HG03520 (cell line): ENCODE measurements at regions not wholly inside any gene's neighbourhood (a gene's known extent, or its start where the extent isn't known, plus 50 kb on each side); places are given as distances from the start of the nearest gene placed in this dataset.

ENCODE experiments used
- ATAC-seq: cut with Tn5 transposase; IDR thresholded peaks from one replicate; pipeline ENCODE4 v1.9.1; 2021; ENCODE audit warnings: mild to moderate bottlenecking, moderate library complexity; ENCODE audit not compliant: unreplicated experiment

DNA sequence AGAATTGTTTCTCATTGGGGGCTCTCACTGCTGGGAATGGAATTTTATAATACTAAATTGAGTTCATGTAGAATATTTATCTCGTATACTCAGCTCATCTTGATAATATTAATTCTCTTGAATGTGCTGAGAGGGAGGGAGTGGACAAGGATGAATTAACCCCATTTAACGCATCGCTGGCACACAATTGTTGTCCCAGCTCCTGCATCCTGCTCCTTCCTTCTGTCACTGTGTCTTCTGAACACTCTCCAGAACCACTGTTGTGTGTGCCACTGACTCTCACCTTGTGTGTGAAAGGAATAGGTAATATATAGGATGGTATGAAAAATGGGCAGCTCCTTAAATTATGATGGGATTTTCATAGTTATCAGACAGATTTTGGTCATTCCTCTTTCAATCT, 267.3 kb downstream of the MTRR start:
- ATAC-seq: no peak

DNA sequence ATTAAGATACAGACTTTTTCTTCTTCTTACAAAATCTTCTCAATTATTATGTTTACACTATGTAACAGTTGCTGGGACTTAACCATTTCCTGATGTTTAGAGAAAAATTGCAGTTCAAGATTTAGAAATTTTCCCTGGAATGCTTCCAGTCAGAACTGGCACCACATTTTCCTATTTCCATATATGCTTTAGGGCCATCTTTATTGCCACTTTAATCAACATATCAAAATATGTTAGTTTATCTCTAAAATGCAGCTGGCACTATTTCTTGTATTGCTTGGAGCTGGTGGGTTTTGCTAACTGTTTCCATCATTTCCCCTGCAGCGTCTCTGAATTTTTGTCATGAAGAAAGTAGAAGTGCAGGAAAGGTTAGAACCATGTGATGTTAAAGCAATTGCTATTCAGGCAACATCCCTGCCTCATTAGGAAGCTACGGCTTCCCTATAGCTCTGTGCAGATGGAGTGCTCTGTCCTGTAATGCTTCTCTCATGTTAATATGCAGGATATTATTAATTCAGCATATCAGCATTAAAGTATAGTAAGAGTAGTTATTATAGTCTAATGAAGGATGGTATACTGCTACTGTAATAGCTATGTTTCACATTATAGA, 269.1 kb downstream of the MTRR start:
- no peak for ATAC-seq

DNA sequence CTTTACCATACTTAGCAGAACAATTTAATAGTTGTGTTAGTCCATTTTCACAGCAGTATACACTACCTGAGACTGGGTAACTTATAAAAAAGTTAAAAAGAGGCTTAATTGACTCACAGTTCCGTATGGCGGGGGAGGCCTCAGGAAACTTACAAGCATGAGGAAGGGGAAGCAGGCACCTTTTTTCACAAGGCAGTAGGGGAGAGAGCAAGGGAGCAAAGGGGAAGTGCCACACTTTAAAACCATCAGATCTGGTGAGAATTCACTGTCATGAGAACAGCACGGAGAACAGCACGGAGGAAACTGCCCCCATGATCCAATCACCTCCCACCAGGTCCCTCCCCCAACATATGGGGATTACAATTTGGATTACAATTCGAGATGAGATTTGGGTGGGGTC, 269.9 kb downstream of the MTRR start:
- no peak for ATAC-seq

- no peak for ATAC-seq
Measured at GRCh38 chr5:8150791-8151190, 281.8 kb downstream of the MTRR start.

DNA sequence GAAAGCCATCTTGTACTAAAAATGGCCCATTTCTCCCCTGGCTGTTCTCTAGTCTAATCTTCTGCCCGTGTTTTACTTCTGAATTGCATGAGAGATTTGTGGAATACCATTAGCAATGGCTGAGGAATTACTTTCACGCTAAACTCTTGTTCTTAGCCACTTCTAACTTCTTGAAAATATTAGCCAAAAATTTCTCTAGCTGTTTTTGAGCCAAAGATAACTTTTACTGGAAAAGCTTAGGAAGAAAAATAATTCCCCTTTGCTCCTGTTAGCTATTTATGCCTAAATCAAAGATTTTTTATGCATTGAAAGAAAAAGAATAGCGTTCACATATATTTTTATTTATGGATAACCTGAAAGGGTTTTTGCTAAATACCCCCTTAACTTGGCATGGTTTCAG, 287.8 kb downstream of the MTRR start:
- ATAC-seq: no peak

DNA sequence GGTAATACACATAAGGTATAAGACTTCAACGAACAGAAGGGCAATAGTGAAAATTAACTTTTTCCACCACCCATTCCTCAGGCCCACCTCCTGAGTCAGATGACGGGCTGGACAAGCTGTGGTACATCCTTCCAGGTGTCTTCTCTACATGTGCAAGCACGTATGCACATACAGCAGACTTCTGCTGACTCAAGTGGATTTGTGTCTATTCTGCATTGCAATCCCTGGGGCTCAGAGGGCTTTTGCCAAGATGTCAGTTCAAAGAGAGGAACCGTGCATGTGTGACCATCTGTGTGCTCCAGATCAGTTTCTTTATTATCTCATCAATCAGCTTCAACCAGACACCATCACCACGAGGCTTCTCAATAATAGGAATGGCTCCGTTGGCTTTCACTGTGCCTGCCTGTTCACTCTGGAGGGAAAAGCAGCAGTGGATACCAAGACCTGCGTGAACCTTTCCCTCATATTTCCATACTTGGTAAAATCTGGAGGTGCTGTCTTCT, 288.4 kb downstream of the MTRR start:
- ATAC-seq: no peak

DNA sequence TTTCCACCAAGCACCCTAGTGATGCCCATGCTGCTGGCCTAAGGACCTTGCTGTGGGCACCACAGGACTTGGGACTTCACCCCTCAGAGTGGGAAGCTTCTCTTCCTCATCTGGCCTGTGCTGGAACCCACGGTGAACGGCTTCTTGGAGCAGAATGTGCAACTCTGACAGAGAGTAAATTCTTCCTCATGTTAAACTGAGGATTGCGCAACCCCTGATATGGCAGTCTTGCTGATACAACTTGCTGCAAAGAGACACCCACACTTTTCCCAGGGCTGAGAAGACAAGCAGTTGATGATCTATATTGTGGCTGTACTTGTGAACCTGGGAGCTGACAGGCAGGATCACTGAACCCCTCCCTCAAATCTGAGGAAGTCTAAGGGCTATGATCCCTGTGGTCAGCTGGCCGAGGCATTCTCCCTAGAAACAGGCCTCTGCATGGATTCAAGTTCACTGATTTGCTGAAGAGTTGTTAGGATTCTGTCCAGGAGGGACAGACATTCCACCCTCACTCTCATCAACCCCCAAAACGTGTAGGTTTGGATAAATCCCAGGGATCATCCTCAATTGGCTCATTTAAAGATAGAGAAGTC, 307.2 kb downstream of the MTRR start:
- no peak for ATAC-seq

GRCh38 chr5:8184455-8185063, 315.6 kb downstream of the MTRR start:
- ATAC-seq: peak; percentile 84

- ATAC-seq: no peak
Measured at GRCh38 chr5:8185852-8186251, 316.9 kb downstream of the MTRR start.

DNA sequence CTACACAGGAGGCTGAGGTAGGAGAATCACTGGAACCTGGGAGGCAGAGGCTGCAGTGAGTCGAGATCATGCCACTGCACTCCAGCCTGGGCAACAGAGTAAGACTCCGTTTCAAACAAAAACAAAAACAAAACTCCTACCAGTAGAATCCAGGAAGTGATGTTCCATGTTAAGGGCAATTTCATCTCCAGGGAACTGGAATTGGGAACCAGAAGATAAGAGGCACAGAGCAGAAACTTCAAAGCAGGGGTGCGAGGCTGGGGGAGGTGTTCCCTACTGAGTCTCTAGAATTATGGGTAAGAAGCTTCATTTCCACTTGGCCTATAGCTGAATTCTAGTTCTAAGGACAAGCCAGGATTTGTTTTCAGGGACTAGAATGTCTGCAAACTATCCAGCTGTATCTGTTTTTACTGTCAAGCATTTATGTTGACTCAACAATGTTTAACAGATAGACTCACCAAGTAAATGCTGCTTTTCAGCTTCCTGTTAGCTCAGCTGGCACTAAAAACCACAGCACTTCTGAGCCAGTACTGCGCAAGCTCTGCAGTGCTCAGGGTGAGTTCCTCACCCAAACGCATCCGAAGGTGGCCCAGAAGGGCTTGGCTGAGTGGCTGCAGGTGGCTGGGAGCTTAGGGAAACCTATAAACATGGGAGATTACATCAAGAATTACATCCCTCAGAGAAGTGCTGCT, 320.1 kb downstream of the MTRR start:
- no peak for ATAC-seq

DNA sequence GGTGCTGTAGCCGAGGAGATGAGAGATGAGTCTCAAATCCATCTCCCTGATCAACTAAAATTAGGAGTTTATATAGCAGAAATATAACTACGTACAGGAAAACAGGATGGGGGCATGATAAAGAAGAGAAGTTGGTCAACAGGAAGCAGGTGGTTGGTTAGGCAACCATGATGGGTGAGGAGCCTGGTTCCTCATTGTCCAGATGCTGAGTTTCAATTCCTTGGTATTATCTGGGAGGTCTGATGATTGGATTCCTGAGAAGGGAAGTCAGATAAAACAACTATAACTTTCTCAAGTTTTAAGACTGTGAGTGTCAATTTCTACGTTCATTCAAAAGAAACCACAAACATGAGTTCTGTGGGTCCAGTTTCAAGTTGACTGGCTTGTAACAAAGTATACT, 323.9 kb downstream of the MTRR start:
- no peak for ATAC-seq

DNA sequence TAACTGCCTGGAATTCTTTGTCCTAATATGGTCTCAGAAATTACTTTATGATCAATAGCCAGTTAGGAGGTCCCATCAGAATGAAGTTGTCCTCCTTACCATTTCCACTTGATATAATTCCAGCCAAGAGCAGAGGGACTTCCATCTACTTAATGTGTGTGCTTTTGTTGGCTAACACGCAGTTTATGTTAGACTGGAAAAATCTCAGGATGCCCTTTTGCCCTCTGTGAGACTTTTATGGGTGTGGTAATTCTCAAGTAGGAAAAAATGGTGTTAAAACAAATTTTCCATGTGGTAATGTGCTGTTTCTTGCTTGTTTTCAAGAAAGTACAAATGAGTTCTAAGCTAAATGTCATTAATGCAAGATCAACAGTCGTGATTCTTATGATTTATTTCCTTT, 327.1 kb downstream of the MTRR start:
- no peak for ATAC-seq

GRCh38 chr5:8208307-8208706, 339.4 kb downstream of the MTRR start:
- ATAC-seq: no peak

DNA sequence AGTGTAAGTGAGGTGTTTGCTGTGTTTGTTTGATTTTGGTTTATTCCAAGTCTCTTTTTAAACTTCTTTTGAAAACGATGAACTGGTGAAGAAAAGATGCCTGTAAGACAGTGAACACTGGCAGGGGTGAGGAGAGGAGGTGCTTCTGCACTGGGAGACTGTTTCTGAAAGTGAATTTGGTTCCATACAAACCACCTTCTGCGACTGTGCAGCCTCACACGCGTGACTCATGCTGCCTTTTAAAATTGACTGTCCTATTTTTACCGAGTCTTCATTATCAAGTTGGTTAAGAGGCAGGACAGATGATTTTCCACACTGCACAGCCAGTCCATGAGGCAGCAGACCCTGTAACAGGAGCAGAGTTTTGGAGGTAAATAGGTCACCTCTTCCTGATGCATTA, 340.6 kb downstream of the MTRR start:
- no peak for ATAC-seq

- ATAC-seq: no peak
Measured at GRCh38 chr5:8213701-8214240, 344.8 kb downstream of the MTRR start.

DNA sequence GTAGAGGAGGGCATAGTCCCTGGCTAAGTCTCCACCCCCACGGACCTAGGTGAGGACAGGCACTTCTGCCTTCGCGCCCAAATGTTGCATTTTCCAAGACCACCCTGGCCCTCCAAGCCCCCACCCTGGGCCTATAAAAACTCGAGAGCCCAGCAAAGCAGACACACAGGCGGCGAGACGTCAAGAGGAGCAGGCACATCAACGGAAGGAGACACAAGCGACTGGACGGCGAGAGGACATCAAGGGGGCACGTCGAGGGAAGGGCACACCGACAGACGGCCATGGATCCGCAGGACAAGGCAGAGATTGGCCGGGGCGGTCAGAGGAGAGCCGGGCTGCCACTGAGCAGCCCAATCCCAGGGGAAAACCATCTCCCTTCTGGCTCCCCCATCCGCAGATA, 348.0 kb downstream of the MTRR start:
- no peak for ATAC-seq

DNA sequence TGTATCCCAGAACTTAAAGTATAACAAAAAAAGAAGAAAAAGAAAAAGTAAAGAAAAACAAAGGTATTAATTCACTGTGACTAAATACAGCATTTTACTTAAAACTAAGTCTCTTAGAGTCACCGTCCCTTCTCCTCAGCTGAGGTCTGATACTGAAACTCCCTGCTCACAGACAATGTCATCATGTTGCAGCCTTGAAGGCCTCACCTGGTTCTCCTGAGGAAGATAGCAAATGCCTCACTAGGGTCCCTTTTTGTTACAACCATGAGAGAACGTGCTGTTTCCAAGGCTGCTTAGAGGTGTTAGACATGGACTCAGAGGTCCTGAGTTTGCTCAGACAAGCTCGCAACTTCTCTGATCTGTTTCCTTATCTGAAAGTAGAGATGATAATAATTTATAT, 357.2 kb downstream of the MTRR start:
- no peak for ATAC-seq

GRCh38 chr5:8227112-8227511, 358.2 kb downstream of the MTRR start:
- ATAC-seq: no peak

GRCh38 chr5:8229551-8229950, 360.6 kb downstream of the MTRR start:
- no peak for ATAC-seq

DNA sequence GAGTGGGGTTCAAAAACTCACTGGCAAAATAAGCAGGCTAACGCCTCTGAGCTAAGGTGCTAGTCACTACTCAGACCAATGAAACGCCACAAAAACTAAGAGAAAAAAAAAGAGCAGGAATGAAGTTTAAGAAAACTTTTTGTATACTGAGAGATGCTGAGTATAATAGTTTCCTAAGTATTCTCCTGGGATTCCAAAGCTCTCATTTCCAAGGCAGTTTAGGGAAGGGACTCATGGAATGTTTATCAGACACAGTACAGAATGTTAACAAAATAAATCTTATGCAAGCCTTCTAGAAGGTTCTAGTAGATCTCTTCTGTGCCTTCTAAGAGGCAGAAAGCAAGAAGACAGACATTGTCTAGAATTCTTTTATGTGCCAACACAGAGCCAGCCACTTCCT, 361.9 kb downstream of the MTRR start:
- ATAC-seq: no peak

- no peak for ATAC-seq
Measured at GRCh38 chr5:8233479-8233878, 364.5 kb downstream of the MTRR start.
